ENCODE measurements at regions not wholly inside any gene's neighbourhood (a gene's known extent, or its start where the extent isn't known, plus 50 kb on each side); places are given as distances from the start of the nearest gene placed in this dataset.

GRCh38 chr4:4696530-4696929 is 154.7 kb upstream of the STX18 start:
- TF ChIP-seq, protein P1, sequence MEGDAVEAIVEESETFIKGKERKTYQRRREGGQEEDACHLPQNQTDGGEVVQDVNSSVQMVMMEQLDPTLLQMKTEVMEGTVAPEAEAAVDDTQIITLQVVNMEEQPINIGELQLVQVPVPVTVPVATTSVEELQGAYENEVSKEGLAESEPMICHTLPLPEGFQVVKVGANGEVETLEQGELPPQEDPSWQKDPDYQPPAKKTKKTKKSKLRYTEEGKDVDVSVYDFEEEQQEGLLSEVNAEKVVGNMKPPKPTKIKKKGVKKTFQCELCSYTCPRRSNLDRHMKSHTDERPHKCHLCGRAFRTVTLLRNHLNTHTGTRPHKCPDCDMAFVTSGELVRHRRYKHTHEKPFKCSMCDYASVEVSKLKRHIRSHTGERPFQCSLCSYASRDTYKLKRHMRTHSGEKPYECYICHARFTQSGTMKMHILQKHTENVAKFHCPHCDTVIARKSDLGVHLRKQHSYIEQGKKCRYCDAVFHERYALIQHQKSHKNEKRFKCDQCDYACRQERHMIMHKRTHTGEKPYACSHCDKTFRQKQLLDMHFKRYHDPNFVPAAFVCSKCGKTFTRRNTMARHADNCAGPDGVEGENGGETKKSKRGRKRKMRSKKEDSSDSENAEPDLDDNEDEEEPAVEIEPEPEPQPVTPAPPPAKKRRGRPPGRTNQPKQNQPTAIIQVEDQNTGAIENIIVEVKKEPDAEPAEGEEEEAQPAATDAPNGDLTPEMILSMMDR (IDR thresholded peaks at IDR 0.05), result no peak
- TF ChIP-seq ZFX (IDR thresholded peaks at IDR 0.05; ENCODE audit: borderline replicate concordance), result no peak
